T1000 (cell line): ENCODE measurements at regions not wholly inside any gene's neighbourhood (a gene's known extent, or its start where the extent isn't known, plus 50 kb on each side); places are given as distances from the start of the nearest gene placed in this dataset.

Source experiments
- DNase-seq: peaks from one replicate; lab custom pipeline; 2025; ENCODE audit warnings: mixed read lengths; lab: John Stamatoyannopoulos, UW

- no peak for DNase-seq
Observed at GRCh38 chr20:2236256-2236655, 59.5 kb upstream of the TGM3 start.

- peak; percentile 65 for DNase-seq
Observed at GRCh38 chr20:2237059-2237458, 58.7 kb upstream of the TGM3 start.

GRCh38 chr20:2238601-2239000 lies 57.2 kb upstream of the TGM3 start:
- no peak for DNase-seq

- DNase-seq: no peak
Observed at GRCh38 chr20:2240835-2241234, 55.0 kb upstream of the TGM3 start.

- DNase-seq: no peak
Observed at GRCh38 chr20:2242678-2243077, 53.1 kb upstream of the TGM3 start.

- DNase-seq: no peak
Observed at GRCh38 chr20:2244523-2244922, 51.3 kb upstream of the TGM3 start.

GRCh38 chr20:2244993-2245392 lies 50.8 kb upstream of the TGM3 start:
- DNase-seq: no peak

GRCh38 chr20:2245637-2246036 lies 50.2 kb upstream of the TGM3 start:
- DNase-seq: no peak
